WTC11 (cell line): ENCODE measurements at regions not wholly inside any gene's neighbourhood (a gene's known extent, or its start where the extent isn't known, plus 50 kb on each side); places are given as distances from the start of the nearest gene placed in this dataset.

Experiments
- ATAC-seq: fragments of 200-7000 bp; cut with Tn5 transposase; 2 replicates; pipeline ENCODE4 v1.10.0; 2021; ENCODE audit warnings: mild to moderate bottlenecking, moderate library complexity
- CTCF ChIA-PET: fragments of 300-600 bp; sonication (Branson Sonifier 250); formaldehyde crosslinking; loops from one replicate; lab custom pipeline; 2021; ENCODE audit warnings: antibody characterized with exemption; lab: Charles Lee
- POLR2A ChIA-PET: fragments of 350-600 bp; sonication (Branson Sonifier 250); formaldehyde crosslinking; loops from one replicate; lab custom pipeline; 2021; ENCODE audit warnings: antibody characterized with exemption; lab: Charles Lee
- DNase-seq: peaks from one replicate; pipeline ENCODE4 v3.0.0; 2021; ENCODE audit warnings: low spot score
- H3K27ac Mint-ChIP-seq: 2 replicates; pipeline ENCODE4 v1.8.0; 2021; ENCODE audit warnings: mixed read lengths
- H3K27me3 Mint-ChIP-seq: 2 replicates; pipeline ENCODE4 v1.8.0; 2021; ENCODE audit warnings: low read depth, mild to moderate bottlenecking, moderate library complexity, mixed read lengths
- H3K36me3 Mint-ChIP-seq: 2 replicates; pipeline ENCODE4 v1.8.0; 2021; ENCODE audit warnings: mixed read lengths
- H3K4me1 Mint-ChIP-seq: 2 replicates; pipeline ENCODE4 v1.8.0; 2022; ENCODE audit warnings: mixed read lengths
- H3K4me3 Mint-ChIP-seq: 2 replicates; pipeline ENCODE4 v1.8.0; 2021; ENCODE audit warnings: mild to moderate bottlenecking, moderate library complexity, mixed read lengths
- H3K9me3 Mint-ChIP-seq: 2 replicates; pipeline ENCODE4 v1.8.0; 2021; ENCODE audit warnings: mixed read lengths
- ATF3 ChIP-seq: sonication (generic); formaldehyde crosslinking; conservative IDR thresholded peaks from 2 replicates; pipeline ENCODE4 v1.8.1; 2022; ENCODE audit warnings: mild to moderate bottlenecking, missing genetic modification reagents
- CBFB ChIP-seq: sonication (generic); formaldehyde crosslinking; IDR thresholded peaks from 2 replicates; pipeline ENCODE4 v1.8.1; 2022; ENCODE audit warnings: mild to moderate bottlenecking, low read depth, missing genetic modification reagents
- CREM ChIP-seq: sonication (generic); formaldehyde crosslinking; IDR thresholded peaks from 2 replicates; pipeline ENCODE4 v1.8.1; 2022; ENCODE audit warnings: mild to moderate bottlenecking, missing genetic modification reagents, moderate library complexity
- FOXP1 ChIP-seq: sonication (generic); formaldehyde crosslinking; IDR thresholded peaks from 2 replicates; pipeline ENCODE4 v1.8.0; 2022; ENCODE audit warnings: missing genetic modification reagents, mild to moderate bottlenecking, moderate library complexity, borderline replicate concordance
- GTF2I ChIP-seq: fragments of 250-450 bp; sonication (Bioruptor Pico); conservative IDR thresholded peaks from 2 replicates; pipeline ENCODE4 v1.4.0; 2021; ENCODE audit warnings: mild to moderate bottlenecking
- HMGXB4 ChIP-seq: sonication (generic); formaldehyde crosslinking; IDR thresholded peaks from 2 replicates; pipeline ENCODE4 v1.8.1; 2023; ENCODE audit warnings: mild to moderate bottlenecking, moderate library complexity, missing genetic modification reagents
- NR1H2 ChIP-seq: sonication (generic); formaldehyde crosslinking; IDR thresholded peaks from 2 replicates; pipeline ENCODE4 v1.9.0; 2021; ENCODE audit warnings: mild to moderate bottlenecking, moderate library complexity, missing genetic modification reagents
- PRDM15 ChIP-seq: sonication (generic); formaldehyde crosslinking; IDR thresholded peaks from 2 replicates; pipeline ENCODE4 v1.8.0; 2022; ENCODE audit warnings: missing genetic modification reagents
- RELA ChIP-seq: sonication (generic); formaldehyde crosslinking; IDR thresholded peaks from 2 replicates; pipeline ENCODE4 v1.8.1; 2022; ENCODE audit warnings: missing genetic modification reagents, mild to moderate bottlenecking, borderline replicate concordance
- RORB ChIP-seq: fragments of 250-450 bp; sonication (Bioruptor Pico); IDR thresholded peaks from 2 replicates; pipeline ENCODE4 v1.9.0; 2021; ENCODE audit warnings: mild to moderate bottlenecking
- SMAD4 ChIP-seq: sonication (generic); formaldehyde crosslinking; IDR thresholded peaks from 2 replicates; pipeline ENCODE4 v1.8.0; 2022; ENCODE audit warnings: mild to moderate bottlenecking, missing genetic modification reagents
- SOX15 ChIP-seq: fragments of 250-450 bp; sonication (Bioruptor Pico); IDR thresholded peaks from 2 replicates; pipeline ENCODE4 v1.9.0; 2021; ENCODE audit warnings: mild to moderate bottlenecking
- STAT6 ChIP-seq: sonication (generic); formaldehyde crosslinking; conservative IDR thresholded peaks from 2 replicates; pipeline ENCODE4 v1.8.1; 2023; ENCODE audit warnings: mild to moderate bottlenecking, low read depth, missing genetic modification reagents, moderate library complexity
- TCF7 ChIP-seq: sonication (generic); formaldehyde crosslinking; IDR thresholded peaks from 2 replicates; pipeline ENCODE4 v1.8.0; 2022; ENCODE audit warnings: mild to moderate bottlenecking, low read depth, missing genetic modification reagents, moderate library complexity
- TEAD4 ChIP-seq: sonication (generic); formaldehyde crosslinking; IDR thresholded peaks from 2 replicates; pipeline ENCODE4 v1.8.0; 2022; ENCODE audit warnings: mild to moderate bottlenecking, missing genetic modification reagents
- TP53 ChIP-seq: sonication (generic); formaldehyde crosslinking; IDR thresholded peaks from 2 replicates; pipeline ENCODE4 v1.8.1; 2023; ENCODE audit warnings: mild to moderate bottlenecking, missing genetic modification reagents
- ZBTB21 ChIP-seq: sonication (generic); formaldehyde crosslinking; IDR thresholded peaks from 2 replicates; pipeline ENCODE4 v1.8.1; 2023; ENCODE audit warnings: mild to moderate bottlenecking, missing genetic modification reagents, borderline replicate concordance
- ZNF121 ChIP-seq: sonication (generic); formaldehyde crosslinking; IDR thresholded peaks from 2 replicates; pipeline ENCODE4 v1.8.0; 2023; ENCODE audit warnings: missing genetic modification reagents
- ZNF532 ChIP-seq: fragments of 250-450 bp; sonication (Bioruptor Pico); IDR thresholded peaks from 2 replicates; pipeline ENCODE4 v1.9.0; 2021; ENCODE audit warnings: mild to moderate bottlenecking, borderline replicate concordance
- ZNF671 ChIP-seq: fragments of 250-450 bp; sonication (Bioruptor Pico); IDR thresholded peaks from 2 replicates; pipeline ENCODE4 v1.8.0; 2021; ENCODE audit warnings: mild to moderate bottlenecking

- TF ChIP-seq FOXP1 (CRISPR knock-in tag): no peak
- TF ChIP-seq GTF2I (CRISPR knock-in tag): no peak
- TF ChIP-seq PRDM15: no peak
- TF ChIP-seq ZNF121 (CRISPR knock-in tag): no peak
- Mint-ChIP-seq H3K4me3 (no peak overlapping the region), H3K4me1 (peaks cover 60% of the 10 kb centered on the region), H3K27ac (no peak overlapping the region), H3K27me3 (no peaks in the 10 kb centered on the region; the same call in 1 of the 2 replicates), H3K36me3 (no peaks in the 10 kb centered on the region), H3K9me3 (no peaks in the 10 kb centered on the region)
- no peak for DNase-seq
- ChIA-PET CTCF (interaction anchor here (1.2 kb wide), 1 partner anchor 128 kb away, joined by 3 read pairs; no protein-coding TSS in a partner anchor), POLR2A (no interaction called here)
- no peak for ATAC-seq
Observed at GRCh38 chr1:22260860-22261432, 118.0 kb upstream of the WNT4 start.

- H3K36me3 Mint-ChIP-seq: no peaks in the 10 kb centered on the region
- no peak overlapping the region for H3K27ac Mint-ChIP-seq
- POLR2A ChIA-PET: no interaction called here
- H3K4me1 Mint-ChIP-seq: peaks cover 56% of the 10 kb centered on the region
- TF ChIP-seq TCF7 (CRISPR knock-in tag) (no peak), CBFB (no peak)
- TF ChIP-seq, all 79 proteins: peak for 0
- DNase-seq (no peak), ATAC-seq (no peak)
- Mint-ChIP-seq H3K9me3 (no peaks in the 10 kb centered on the region), H3K4me3 (no peak overlapping the region), H3K27me3 (no peaks in the 10 kb centered on the region; the same call in 1 of the 2 replicates)
- CTCF ChIA-PET: interaction anchor here (1.2 kb wide), 1 partner anchor 128 kb away, joined by 3 read pairs; no protein-coding TSS in a partner anchor
Observed at GRCh38 chr1:22261580-22261979, 118.7 kb upstream of the WNT4 start.

GRCh38 chr1:22262583-22262982 is 119.7 kb upstream of the WNT4 start:
- Mint-ChIP-seq H3K4me3 (no peak overlapping the region), H3K4me1 (peaks cover 48% of the 10 kb centered on the region), H3K36me3 (no peaks in the 10 kb centered on the region)
- DNase-seq: peak; percentile 59
- TF ChIP-seq TP53 (CRISPR knock-in tag): no peak
- TF ChIP-seq HMGXB4 (CRISPR knock-in tag): no peak
- no peak for TF ChIP-seq CREM (CRISPR knock-in tag)
- TF ChIP-seq ATF3 (CRISPR knock-in tag): no peak
- no peak for TF ChIP-seq ZNF671 (CRISPR knock-in tag)
- TF ChIP-seq ZNF532 (CRISPR knock-in tag): no peak
- no peak for TF ChIP-seq ZBTB21 (CRISPR knock-in tag)
- TF ChIP-seq RORB (CRISPR knock-in tag): no peak
- no peak for TF ChIP-seq RELA (CRISPR knock-in tag)
- TF ChIP-seq TEAD4 (CRISPR knock-in tag): no peak
- TF ChIP-seq SOX15 (CRISPR knock-in tag): no peak
- TF ChIP-seq CBFB: no peak
- no peak for TF ChIP-seq NR1H2 (CRISPR knock-in tag)
- TF ChIP-seq SMAD4 (CRISPR knock-in tag): no peak
- no peak for TF ChIP-seq STAT6 (CRISPR knock-in tag)
- TF ChIP-seq, all 79 proteins: peak for 0
- ChIA-PET CTCF (interaction anchor here (0.8 to 2.0 kb wide), 6 partner anchors 16 to 154 kb away, joined by 3 to 6 read pairs (median 3); partner anchors contain the start of gene WNT4), POLR2A (no interaction called here)
- Mint-ChIP-seq H3K9me3 (no peaks in the 10 kb centered on the region), H3K27me3 (no peaks in the 10 kb centered on the region; the same call in 1 of the 2 replicates), H3K27ac (no peak overlapping the region)
- peak; percentile 61 for ATAC-seq
